UCSD-AML1 (cell line): ENCODE measurements at regions not wholly inside any gene's neighbourhood (a gene's known extent, or its start where the extent isn't known, plus 50 kb on each side); places are given as distances from the start of the nearest gene placed in this dataset.
"Not testable (repeated sequence)": the region's sequence is repeated elsewhere in the genome, so short reads cannot be mapped to it uniquely, and the experiment has no call there.

Experiments
- DNase-seq: peaks from one replicate; lab custom pipeline; 2025; ENCODE audit not compliant: unreplicated experiment; lab: John Stamatoyannopoulos, UW

GRCh38 chr2:240252872-240253511, 112.5 kb upstream of the OTOS start:
- no peak for DNase-seq

DNA sequence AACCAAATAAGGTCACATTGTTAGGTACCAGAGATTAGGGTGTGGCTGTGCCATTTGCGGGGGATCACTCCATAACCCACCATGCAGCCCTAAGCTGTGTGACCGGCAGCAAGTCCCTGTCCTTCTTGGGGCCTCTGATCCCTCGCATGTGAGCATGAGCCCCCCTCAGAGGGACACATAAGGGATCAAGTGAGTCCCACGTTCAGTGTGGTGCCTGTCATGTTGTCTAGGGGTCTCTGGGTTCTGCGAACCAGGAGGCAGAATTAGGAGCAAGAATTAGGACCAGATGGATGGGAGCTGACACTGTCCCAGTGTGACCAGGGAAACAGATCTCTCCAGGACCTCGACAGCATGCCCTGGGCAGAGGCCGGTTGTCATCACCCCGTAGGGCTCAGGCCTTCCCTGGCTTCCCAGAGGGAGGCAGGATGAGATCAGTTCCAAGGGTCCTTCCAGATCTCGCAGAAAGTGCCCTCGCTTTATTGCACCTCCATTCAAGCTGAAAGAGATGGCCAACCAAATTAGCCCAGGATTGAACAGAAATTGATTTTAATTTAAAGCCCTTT, 113.2 kb upstream of the OTOS start:
- DNase-seq, result no peak

DNA sequence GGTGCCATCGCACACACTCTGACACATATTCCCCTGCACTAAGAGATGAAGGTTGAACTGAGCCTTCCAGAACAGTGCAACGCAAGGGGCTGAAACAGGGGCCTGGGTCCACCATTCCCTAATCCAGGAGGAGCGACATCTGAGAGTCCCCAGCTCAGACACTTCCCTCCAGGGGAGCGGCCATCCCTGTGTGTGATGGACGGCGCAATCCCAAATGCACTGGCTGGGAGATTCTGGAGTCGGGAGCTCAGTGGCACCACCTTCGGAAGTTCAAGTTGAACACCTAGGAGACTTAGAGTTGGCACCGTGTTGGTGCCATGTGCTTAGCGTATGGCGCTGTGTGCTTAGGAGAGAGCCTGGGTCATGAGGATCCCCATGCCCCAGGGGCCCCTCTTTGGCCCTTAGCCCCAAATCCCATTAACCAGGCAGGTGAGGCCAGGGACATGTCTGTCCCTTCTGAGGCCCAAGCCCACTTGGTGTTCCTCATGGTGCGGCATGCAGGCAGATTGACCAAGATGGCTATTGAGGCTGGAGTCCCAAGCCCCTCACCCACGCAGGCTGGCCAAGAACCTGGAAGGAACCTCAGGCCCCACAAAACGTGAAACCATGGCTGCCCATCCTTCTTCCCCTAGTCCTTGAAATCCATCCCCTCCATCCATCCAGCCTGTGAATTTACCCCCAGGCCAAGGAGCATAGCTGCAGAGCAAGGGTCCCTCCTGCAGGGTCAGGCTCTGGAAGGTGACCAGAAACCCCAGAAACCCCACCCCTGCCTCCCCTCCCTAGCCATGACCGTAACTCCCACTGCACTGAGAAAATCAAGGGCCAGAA, 114.1 kb upstream of the OTOS start:
- DNase-seq, result no peak

DNA sequence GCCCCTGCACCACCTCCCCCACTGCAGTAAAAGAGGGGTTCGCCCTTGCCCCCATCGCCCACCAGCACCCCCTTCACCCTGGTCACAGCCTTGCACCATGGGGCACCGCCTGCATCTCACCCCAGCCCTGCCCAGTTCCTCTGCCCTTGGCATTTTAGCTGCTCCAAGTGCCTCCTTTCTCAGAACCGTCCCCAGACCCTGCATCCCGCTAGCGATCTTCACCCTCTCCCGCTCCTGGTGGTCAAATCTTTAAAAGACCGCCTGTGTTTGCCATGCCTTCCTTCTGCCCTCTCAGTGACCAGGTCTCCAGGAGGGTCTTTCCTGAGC, 114.7 kb upstream of the OTOS start:
- DNase-seq, result no peak

GRCh38 chr2:240255811-240256703, 115.6 kb upstream of the OTOS start:
- DNase-seq, result no peak

- no peak for DNase-seq
Observed at GRCh38 chr2:240256704-240257637, 116.5 kb upstream of the OTOS start.

DNA sequence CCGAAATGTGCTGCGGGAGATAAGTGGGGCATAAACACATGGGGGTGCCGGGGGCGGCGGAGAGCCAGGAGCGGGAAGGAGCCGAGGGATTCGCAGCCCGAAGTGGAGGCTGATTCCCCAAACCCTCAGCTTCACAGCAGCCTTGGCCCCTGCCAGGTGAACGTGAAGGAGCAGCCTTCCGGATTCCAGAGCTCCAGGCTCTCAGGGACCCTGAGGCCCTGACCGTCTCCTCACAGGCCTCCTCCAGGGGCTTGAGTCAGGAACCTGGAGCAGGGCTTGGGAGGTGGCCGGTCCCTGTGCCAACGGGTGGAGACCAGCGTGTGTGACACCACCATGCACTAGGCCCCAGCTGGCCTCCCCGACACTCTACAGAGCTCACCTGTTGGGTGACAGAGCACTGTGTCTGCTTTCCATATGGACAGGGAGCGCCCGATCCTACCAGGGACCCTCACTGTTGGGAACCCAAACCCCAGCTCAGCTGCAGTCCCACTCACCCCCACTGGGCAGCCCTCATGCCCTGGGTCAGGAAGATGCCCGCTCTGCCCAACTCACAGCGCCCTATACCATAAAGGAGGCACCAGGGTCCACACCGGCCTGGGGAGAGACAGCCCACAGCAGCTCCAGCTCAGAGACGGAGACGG, 117.6 kb upstream of the OTOS start:
- DNase-seq, result no peak

DNA sequence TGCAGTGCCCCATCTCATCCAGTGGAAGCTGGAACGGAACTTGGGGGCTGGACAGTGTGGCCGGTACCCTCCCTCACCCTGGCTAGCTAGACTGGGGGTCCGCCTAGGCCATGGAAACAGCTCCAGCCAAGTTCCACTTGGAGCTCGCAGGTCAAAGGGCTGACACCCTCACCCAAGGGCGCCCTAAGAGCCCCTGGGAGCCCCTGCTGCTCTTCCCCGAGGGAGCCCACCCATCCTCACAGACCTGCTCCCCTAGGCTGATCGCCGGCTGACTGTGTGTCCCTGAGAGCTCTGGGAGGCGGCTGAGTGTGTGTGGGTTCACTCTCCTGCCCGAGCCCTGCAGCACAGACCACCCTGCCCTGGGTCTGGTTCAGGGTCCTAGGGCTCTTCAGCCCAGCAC, 118.2 kb upstream of the OTOS start:
- no peak for DNase-seq

DNA sequence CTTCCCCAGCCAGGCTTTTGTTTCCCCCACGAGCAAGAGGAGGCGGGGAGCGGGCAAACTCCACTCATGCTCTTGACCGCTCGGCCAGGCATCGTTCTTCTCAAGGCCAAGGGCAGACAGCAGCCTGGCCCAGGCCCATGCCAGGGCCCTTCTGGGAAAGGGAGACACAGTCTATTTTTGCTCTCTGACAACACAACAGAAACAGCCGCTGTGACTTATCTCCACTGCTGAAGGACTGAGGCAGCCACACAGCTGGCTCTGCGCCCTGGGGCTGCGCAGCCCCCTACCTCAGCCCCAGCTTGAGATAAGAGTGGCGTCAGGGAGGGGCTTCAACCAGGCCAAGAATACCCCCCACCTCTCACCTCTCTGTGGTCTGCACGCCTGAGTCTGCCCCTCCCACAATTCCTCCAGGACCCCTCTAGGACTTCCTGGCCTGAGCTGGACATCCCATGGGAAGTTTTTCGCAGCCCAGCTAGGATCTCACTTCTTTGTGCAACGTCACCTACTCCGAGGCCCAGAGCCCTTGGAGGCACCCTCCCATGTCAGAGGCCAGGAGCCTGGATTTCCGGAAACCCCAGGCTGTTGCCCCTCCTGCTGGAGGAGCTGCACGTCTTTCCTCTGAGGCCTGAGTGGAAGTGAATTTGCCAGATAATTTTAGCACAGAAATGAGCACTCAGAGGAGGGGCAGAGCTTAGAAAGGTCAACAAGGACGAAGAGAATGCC, 118.9 kb upstream of the OTOS start:
- no peak for DNase-seq

DNA sequence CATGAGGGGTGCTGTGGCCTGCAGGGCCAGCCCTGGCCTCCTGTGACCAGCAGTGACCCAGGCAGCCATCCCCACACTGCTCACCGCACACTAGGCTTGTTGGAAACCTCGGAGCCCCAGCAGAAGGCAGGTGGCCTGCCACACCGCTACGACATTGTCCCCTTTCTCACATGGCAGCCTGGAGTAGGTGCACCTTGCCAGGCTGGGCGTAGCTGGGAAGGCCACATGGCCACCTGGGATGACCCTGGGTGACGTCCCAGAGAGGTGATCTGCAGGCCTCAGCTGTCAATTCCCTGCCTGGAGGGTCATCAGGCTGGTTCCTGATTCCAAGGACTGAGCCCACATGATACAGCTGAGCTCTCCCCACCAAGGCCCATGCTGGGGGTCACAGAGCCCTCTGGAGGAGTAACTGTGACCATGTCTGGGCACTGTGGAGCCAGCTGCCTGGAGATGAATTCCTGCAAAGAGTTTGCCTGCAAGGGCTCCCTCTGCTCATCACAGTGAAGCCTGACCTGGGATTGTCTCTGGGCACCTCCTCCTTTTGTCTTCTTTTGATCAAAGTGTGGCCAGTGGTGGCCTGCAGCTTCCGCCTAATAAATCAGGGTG, 119.6 kb upstream of the OTOS start:
- DNase-seq, result no peak

DNA sequence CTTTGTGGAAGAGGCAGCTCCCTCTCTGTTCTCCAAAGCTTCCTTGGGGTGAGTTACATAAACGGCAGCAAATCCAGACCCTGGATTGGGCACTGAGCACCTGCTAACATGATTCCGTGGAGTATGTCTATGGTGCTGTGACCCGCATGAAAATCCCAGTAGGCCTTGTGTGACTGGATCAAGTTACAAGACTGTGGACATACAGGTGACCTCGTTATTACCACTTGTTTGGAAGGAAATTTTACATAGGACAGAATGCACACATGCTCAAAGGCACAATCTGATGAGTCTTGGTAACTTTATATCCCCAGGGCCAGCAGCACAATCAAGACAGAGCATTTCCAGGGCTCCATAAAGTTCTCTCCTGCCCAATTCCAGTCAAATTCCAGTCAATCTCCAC, 120.2 kb upstream of the OTOS start:
- no peak for DNase-seq

DNA sequence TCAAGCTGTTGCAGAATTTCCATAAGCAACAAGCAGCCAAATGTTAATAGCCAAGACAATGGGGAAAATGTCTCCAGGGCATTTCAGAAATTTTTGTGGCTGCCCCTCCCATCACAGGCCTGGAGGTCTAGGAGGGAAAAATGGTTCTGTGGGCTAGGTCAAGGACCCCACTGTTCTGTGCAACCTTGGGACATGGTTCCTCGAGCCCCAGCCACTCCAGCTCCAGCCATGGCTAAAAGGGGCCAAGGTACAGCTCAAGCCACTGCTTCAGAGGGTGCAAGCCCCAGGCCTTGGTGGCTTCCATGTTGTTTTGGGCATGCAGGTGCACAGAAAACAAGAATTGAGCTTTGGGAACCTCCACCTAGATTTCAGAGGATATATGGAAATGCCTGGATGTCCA, 122.1 kb upstream of the OTOS start:
- DNase-seq, result not testable (repeated sequence)

GRCh38 chr2:240269380-240269779, 128.9 kb upstream of the OTOS start:
- no peak for DNase-seq

- DNase-seq, result no peak
Observed at GRCh38 chr2:240269886-240270285, 129.4 kb upstream of the OTOS start.

DNA sequence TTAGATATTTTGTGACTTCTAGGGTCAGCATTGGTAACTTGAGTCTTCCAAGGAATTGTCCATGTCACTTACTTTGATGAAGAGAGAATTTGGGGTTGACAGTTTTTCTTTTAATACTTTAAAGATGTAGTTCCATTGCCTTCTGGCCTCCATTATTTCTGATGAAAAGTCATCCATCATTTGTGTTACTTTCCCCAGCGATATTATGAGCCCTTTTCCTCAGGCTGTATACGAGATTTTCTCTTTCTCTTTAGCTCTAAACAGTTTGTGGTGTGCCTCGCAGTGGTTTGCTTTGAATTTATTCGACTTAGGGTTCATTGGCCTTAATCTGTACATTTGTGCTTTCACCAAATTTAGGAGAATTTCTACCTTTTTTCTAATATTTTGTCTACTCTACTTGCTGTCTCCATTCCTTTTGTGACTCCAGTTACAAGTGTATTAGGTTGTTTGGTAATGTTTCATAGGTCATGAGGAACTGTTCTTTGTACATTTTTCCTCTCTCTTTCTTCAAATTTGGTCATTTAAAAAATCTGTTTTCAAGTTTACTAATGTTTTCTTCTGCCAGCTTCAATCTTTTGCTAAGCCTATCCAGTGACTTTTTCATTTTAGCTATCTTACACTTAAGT, 131.4 kb upstream of the OTOS start:
- DNase-seq, result no peak

DNA sequence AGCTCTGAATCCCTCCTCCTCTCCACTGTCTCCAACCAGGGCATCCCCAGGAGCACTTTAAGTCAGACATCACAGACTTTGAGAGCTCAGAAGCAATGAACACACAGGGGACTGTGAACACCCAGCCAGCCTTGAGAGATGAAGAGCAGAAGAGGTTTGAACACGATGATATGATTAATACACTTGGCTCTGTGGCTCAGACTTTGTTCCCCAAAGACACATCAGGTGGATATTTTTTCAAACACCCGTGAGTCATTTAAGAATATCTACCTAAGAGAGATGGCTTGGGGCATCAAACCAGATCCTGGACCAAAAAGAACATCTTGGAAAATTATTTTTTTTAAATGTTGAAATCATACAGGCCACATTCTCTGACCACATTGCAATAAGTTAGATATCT, 134.9 kb upstream of the OTOS start:
- DNase-seq, result no peak

DNA sequence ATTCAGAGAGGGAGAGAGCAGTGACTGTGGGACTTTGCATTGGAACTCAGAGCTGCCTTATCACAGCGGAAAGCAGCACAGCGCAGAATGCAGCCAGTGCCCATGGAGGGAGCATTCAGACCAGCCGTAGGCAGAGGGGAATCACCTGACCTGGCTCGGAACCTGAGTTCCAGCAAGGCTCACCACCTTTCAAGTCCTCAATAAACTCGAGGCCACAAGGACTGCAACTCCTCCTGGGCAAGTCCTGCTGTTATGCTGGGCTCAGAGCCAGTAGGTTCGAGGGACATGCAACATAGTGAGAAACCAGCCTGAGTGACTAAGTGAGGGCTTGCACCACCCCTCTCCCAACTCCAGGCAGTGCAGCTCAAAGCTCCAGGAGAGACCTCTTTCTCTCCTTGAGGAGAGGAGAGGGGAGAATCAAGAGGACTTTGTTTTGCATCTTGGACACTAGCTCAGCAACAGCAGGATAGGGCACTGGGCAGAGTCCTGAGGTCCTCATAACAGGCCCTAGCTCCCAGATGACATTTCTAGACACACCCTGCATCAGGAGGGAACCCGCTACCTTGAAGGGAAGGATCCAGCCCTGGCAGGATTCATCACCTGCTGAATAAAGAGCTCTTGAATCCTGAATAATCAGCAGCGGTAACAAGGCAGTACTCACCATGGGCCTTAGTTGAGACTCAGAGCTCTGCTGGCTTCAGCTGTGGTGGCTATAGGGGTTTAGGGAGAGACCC, 136.8 kb upstream of the OTOS start:
- DNase-seq, result no peak
